Osteoblast (primary cell): ENCODE measurements at regions not wholly inside any gene's neighbourhood (a gene's known extent, or its start where the extent isn't known, plus 50 kb on each side); places are given as distances from the start of the nearest gene placed in this dataset.

ENCODE experiments used
- DNase-seq: peaks from one replicate; pipeline ENCODE4 v3.0.0; 2011; ENCODE audit warnings: low spot score, mixed read lengths; ENCODE audit not compliant: insufficient read length; ENCODE audit errors: missing footprints
- H2AFZ ChIP-seq: 2 replicates; pipeline ENCODE4 v1.6.0; 2011; ENCODE audit warnings: mild to moderate bottlenecking, low read length
- H3K27ac ChIP-seq: 2 replicates; pipeline ENCODE4 v1.5.1; 2011; ENCODE audit warnings: mild to moderate bottlenecking, low read depth, low read length, moderate library complexity
- H3K27me3 ChIP-seq: 2 replicates; pipeline ENCODE4 v1.6.0; 2012; ENCODE audit warnings: mild to moderate bottlenecking, control low read depth, inconsistent platforms, low read length, moderate library complexity; ENCODE audit not compliant: insufficient read depth
- H3K36me3 ChIP-seq: 2 replicates; pipeline ENCODE4 v1.5.1; 2011; ENCODE audit warnings: mild to moderate bottlenecking, low read length, control low read depth, moderate library complexity; ENCODE audit not compliant: insufficient read depth
- H3K4me1 ChIP-seq: 2 replicates; pipeline ENCODE4 v1.5.1; 2011; ENCODE audit warnings: mild to moderate bottlenecking, low read length, control low read depth, moderate library complexity; ENCODE audit not compliant: insufficient read depth
- H3K4me2 ChIP-seq: 2 replicates; pipeline ENCODE4 v1.6.0; 2011; ENCODE audit warnings: mild to moderate bottlenecking, low read length; ENCODE audit not compliant: insufficient read depth
- H3K4me3 ChIP-seq: fragments of 200-600 bp; sonication (generic); 3 replicates; pipeline ENCODE4 v1.5.1; 2012; ENCODE audit warnings: mild to moderate bottlenecking, low read length, inconsistent platforms; ENCODE audit not compliant: insufficient read depth
- H3K79me2 ChIP-seq: 2 replicates; pipeline ENCODE4 v1.6.0; 2012; ENCODE audit warnings: mild to moderate bottlenecking, low read length, control low read depth, inconsistent platforms; ENCODE audit not compliant: insufficient read depth
- H3K9me3 ChIP-seq: 2 replicates; pipeline ENCODE4 v1.5.1; 2011; ENCODE audit warnings: low read depth, low read length, control low read depth
- H4K20me1 ChIP-seq: 2 replicates; pipeline ENCODE4 v1.6.0; 2012; ENCODE audit warnings: mild to moderate bottlenecking, low read length, control low read depth; ENCODE audit not compliant: insufficient read depth
- CTCF ChIP-seq: IDR thresholded peaks from 2 replicates; pipeline ENCODE4 v1.5.1; 2011; ENCODE audit warnings: mild to moderate bottlenecking, low read depth, low read length, moderate library complexity; ENCODE audit errors: extremely low read depth

- no peak overlapping the region for H2AFZ ChIP-seq
- peaks cover 34% of the 10 kb centered on the region for H3K4me1 ChIP-seq
- no peak for TF ChIP-seq CTCF
Measured at GRCh38 chr10:63710703-63711102, 189.5 kb downstream of the REEP3 start.

GRCh38 chr10:63711361-63711760, 190.2 kb downstream of the REEP3 start:
- H3K4me2 ChIP-seq, result no peak overlapping the region
- H3K9me3 ChIP-seq, result no peaks in the 10 kb centered on the region
- no peaks in the 10 kb centered on the region for H3K36me3 ChIP-seq
- H3K4me1 ChIP-seq, result peaks cover 34% of the 10 kb centered on the region
- no peaks in the 10 kb centered on the region for H4K20me1 ChIP-seq
- H3K27ac ChIP-seq, result no peak overlapping the region
- DNase-seq, result no peak
- H3K4me3 ChIP-seq, result no peak overlapping the region
- H3K79me2 ChIP-seq, result no peaks in the 10 kb centered on the region
- H2AFZ ChIP-seq, result no peak overlapping the region
- TF ChIP-seq CTCF, result no peak
- no peaks in the 10 kb centered on the region for H3K27me3 ChIP-seq

More at GRCh38 chr10:63710703-63711102, 189.5 kb downstream of the REEP3 start:
- no peaks in the 10 kb centered on the region for H3K27me3 ChIP-seq
- H3K79me2 ChIP-seq, result no peaks in the 10 kb centered on the region
- no peaks in the 10 kb centered on the region for H4K20me1 ChIP-seq
- no peak for DNase-seq
- no peaks in the 10 kb centered on the region for H3K9me3 ChIP-seq
- no peak overlapping the region for H3K4me2 ChIP-seq
- no peak overlapping the region for H3K27ac ChIP-seq
- no peaks in the 10 kb centered on the region for H3K36me3 ChIP-seq
- H3K4me3 ChIP-seq, result no peak overlapping the region

- peak; percentile 91 for DNase-seq
- Histone ChIP-seq H3K79me2 (no peaks in the 10 kb centered on the region), H3K4me1 (peaks cover 30% of the 10 kb centered on the region), H3K9me3 (no peaks in the 10 kb centered on the region), H3K36me3 (no peaks in the 10 kb centered on the region), H3K4me3 (no peak overlapping the region), H3K27ac (peak overlapping the region; percentile 49), H3K27me3 (no peaks in the 10 kb centered on the region), H3K4me2 (peak overlapping the region; percentile 17), H2AFZ (no peak overlapping the region), H4K20me1 (no peaks in the 10 kb centered on the region)
- TF ChIP-seq CTCF, result no peak
Measured at GRCh38 chr10:63711867-63712716, 190.9 kb downstream of the REEP3 start.

GRCh38 chr10:63712717-63713115, 191.5 kb downstream of the REEP3 start:
- no peak for TF ChIP-seq CTCF
- H3K27ac ChIP-seq, result peak overlapping the region; percentile 49
- H3K27me3 ChIP-seq, result no peaks in the 10 kb centered on the region
- H3K4me3 ChIP-seq, result no peak overlapping the region
- no peak for DNase-seq
- H3K36me3 ChIP-seq, result no peaks in the 10 kb centered on the region
- H3K4me2 ChIP-seq, result peak overlapping the region; percentile 17
- H3K79me2 ChIP-seq, result no peaks in the 10 kb centered on the region
- H3K9me3 ChIP-seq, result no peaks in the 10 kb centered on the region
- H3K4me1 ChIP-seq, result peaks cover 29% of the 10 kb centered on the region
- no peaks in the 10 kb centered on the region for H4K20me1 ChIP-seq
- H2AFZ ChIP-seq, result no peak overlapping the region
